Activated T-helper 1 cell treated with anti-CD3 and anti-CD28 coated beads, Interleukin-2, amount 50 U/mL, for 16 hours (primary cell): ENCODE measurements at regions not wholly inside any gene's neighbourhood (a gene's known extent, or its start where the extent isn't known, plus 50 kb on each side); places are given as distances from the start of the nearest gene placed in this dataset.

Source experiments
- DNase-seq, 2 donors: peaks; one replicate each; pipeline ENCODE4 v3.0.0-alpha.2; 2020; ENCODE audit warnings: low read depth in 1 of 2, low spot score in 1 of 2

DNA sequence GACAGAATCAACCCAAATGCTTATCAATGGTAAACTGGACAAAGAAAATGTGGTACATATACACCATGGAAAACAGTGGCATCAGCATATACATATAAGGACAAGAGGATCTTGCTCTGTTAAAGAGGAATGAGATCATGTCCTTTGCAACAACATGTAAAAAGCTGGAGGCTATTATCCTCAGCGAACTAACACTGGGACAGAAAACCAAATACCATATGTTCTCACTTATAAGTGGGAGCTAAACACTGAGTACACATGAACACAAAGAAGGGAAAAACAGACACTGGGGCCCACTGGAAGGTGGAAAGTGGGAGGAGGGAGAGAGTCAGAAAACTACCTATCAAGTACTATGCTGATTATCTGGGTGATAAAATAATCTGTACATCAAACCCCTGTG, 447.3 kb upstream of the MAF start:
- no peak for DNase-seq

GRCh38 chr16:80046848-80047247, 446.3 kb upstream of the MAF start:
- no peak for DNase-seq

DNA sequence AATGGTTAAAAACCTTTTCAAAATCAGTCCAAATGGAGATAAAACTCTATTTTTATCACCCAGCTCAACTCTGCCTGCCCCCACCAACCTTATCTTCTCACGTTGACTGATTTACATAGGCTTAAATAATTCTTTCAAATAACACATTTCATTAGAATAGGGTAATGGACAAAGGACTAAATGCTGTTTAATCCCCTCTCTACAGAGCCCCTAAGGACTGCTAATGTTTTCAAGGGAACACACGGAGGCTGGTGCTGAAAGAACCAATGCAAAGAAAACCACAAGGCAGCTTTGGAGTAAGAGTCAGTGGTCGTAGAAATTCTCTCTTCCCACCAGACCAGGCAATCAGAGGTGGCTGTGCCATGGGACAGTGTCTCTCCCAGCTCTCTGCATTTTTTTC, 445.7 kb upstream of the MAF start:
- no peak for DNase-seq

DNA sequence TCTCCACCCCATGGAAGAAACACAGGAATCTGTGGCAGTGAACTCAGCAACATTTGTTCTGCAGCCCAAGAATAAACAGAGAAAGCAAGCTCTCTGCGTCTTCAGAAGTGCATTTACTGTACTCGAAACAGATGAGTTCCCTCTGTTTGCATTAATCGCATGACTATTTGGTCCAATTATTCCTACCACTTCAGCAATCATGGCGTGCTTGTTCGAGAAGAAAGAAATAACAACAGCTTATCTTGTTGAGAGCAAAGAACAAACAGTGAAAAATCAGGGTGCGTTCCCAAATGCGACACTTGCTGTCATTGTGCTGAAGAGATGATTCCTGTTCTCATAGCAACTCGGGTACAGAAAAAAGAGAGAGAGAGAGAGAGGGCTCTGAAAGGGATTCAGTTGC, 445.3 kb upstream of the MAF start:
- DNase-seq: no peak

GRCh38 chr16:80041410-80041809, 440.9 kb upstream of the MAF start:
- DNase-seq: no peak

DNA sequence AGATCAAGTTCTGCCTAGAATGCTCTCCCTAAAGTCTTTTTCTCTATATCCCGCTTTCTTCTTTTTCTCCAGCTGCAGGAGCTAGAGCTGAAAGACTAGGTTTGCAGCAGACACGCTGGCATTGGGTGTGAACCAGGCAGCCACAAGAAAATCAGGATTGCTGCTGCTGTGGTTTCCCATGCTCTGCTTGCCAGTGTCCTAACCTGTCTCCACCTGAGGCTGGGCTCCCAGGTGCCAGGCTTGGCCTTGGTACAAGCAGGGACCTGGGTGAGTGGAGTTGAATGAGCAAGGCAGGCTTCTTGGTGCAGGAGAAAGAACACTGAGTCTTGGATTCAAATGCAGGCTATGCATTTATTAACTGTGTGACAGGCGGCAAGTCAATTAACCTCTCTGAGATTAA, 440.3 kb upstream of the MAF start:
- no peak for DNase-seq

GRCh38 chr16:80040413-80040812, 439.9 kb upstream of the MAF start:
- DNase-seq: no peak

- no peak for DNase-seq
Observed at GRCh38 chr16:80039777-80040176, 439.2 kb upstream of the MAF start.

DNA sequence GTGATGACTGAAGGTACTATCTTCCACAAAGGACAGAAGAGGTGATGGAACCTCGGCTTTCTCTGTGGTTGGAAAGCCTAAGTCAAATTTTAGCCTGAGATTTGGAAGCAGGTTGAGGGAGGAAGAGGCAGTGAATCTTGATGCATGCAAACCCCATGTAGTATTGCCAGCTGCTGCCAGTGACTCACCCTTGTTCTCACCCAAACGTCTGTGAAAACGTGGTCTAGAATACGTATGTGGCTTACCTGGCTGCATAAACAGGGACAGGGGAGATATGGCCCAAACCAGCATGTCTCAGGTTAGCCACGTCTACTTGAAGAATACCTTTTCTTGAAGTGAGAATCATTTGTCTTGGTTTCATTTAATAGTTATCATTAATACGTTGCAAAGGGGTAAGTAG, 438.0 kb upstream of the MAF start:
- DNase-seq: no peak

GRCh38 chr16:80034948-80035663, 434.6 kb upstream of the MAF start:
- DNase-seq: no peak

DNA sequence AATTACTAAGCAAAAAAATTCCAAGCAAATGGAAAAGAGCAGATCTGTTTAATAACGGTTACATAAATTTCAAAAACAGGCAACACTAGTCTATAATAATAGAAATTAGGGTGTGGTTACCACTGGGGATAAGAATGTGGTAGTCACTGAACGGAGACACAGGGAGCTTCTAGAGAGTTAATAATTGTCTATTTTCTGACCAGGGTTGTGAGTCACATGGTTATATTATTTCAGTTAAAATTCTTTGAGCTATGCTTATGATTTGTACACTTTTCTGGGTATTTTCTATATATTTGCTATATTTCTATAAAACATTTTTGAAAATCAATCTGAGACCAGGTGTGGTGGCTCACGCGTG, 433.9 kb upstream of the MAF start:
- DNase-seq: no peak

- DNase-seq: no peak
Observed at GRCh38 chr16:80033783-80034468, 433.4 kb upstream of the MAF start.

DNA sequence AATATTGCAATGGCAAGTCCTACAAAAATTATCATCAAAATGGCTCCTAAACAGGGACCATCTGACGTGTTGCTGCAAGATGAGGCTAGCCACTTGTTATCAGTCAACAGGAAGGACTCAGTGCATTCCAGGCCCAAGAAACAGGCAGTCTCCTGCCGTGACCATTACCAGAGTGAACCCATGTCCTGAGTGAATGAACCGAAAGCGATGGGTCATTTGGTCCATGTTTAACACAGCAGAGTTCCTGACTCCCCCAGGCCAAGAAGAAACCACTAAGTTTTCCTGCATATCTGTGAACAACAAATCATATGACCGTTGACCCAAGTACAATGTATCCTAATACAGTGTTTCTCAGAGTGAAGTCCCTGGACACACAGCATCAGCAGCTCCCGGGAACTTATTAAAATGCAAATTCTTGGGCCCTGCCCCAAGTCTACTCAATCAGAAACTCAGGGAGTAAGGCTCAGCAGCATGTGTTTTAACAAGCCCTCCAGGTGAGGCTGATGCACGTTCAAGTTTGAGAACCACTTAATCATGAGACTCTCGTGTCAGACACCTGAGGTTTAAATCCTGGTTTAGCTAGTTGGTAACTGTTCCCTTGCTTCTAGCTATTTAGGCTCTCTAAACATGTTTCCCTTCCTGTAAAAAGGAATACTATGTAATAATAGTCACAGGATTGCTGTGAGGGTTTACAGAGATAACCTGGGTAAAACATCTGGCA, 429.4 kb upstream of the MAF start:
- no peak for DNase-seq

- DNase-seq: no peak
Observed at GRCh38 chr16:80029381-80029630, 428.8 kb upstream of the MAF start.

DNA sequence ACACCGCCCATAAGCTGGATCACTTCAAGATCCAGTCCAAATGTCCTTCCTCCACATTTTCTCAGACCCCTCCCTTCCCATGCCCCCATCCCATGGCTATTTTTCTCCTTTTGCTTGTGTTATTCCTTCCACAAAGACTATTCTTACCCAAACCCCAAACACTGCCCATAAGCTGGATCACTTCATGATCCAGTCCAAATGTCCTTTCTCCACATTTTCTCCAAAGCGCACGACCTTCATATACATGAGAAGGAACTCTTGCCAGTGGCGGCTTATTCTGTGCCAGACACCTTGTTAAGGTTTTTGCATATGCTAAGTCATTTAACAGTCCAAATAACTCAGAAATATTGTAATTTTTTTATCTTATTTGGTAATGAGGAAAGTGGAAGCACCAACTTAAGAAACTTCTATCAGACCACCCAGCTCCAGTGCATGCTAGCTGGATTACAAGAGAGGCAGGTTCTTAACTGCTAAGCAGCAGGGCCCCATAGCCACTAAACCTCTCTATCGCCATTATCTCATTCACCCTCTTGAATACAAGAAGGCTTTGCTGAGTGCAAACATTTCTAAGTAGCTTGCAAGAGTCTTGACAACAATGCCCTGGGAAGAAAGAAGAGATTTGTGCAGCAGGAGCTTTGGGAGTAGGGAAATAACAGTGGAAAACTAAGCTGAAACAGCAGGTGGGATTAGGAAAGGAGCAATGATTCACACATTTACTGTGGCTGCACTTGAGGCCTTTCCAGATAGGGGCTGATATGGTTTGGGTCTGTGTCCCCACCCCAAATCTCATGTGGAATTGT, 428.2 kb upstream of the MAF start:
- no peak for DNase-seq

DNA sequence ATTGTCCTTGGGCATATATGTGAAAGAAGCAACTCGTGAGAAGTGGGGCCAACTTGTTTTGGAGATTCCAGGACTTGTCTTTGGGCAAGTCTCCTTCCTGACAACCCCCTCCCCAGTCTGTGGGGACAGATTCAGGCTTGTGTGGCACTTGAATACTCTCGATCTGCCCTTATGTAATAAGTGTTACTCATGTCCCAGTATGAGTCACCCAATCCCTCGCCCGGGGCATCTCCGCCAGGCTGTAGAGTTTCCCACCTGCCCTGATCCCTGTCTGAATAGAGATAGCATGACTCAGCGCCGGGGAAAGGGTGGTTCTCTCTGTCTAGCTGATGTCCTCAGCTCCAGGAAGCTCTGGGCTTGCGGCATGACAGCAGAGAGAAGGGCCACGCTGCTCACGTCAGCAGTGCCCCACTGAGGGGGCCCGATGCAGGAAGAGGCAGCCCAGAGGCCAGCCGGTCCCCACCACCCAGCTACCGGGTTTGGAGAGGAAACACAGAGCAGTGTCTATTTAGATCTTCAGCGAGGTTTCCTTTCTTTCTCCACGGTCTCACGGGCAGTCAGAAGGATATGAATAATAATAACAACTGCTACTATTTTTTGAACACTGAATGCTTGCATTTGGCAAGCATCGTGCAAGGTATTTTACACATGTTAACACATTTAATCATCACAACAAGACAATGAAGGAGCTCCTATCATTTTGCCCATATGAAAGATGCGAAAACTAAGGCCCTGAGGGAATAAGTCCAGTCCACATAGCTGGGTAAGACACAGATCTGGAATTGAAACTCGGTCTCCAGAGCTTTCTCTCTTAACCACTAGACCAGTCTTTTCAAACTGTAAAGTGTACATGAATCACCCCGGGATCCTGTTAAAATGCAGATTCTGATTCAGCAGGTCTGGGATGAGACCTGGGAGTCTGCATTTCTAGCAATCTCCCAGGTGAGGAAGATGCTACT, 426.7 kb upstream of the MAF start:
- DNase-seq: peak; percentile 11 to 12

DNA sequence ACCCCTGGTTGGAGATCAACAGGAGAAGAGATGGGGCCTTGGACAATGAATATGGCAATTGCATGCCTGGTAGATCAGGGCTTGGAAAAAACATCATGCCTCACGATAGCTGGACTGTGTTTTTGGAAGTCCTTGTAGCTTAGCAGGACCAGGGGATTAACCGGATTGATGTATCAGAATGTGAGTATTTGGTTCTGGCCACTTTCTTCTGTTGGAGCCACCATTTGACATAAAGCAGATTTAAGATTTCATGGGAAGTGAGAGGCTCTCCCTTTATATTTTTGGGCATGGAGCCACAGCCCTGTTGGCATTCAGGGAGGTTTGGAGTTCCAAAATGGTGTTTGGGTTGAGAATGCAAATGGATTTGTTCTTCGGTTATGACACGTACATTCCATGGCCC, 424.7 kb upstream of the MAF start:
- no peak for DNase-seq

DNA sequence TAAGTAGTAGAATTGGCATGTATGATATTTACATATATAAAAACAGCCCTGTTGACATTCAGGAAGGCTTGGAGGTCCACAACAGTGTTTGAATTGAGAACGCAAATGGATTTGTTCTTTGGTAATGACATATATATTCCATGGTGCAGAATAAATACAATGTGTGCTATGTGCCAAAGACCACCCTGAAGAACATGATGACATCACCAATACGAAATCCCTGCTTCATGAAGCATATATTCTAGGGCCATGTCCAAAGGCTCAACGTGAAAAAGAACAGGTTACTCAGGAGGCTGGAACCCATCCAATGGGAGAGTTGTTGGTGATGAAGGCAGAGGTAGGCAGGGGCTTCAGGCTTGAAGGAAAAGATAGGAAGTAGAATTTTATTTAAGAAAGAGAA, 423.9 kb upstream of the MAF start:
- DNase-seq: no peak

DNA sequence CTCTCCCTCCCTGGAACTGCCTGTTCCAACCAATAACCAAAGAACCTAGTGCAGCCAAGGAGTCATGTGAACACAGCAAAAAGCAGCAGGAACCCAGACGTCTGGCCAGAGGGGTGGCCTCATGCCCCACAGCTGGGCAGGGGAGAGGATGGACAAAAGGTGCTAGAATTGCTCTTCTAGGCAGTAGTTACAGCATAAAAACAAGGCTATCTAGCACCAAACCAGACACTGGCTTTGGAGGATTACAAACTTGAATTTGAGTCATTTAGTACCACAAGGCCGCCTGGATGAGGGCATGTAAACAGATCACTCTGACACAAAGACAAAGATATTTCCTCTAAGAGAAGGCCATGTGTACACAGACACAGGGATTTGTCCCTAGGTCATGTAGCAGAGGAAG, 423.3 kb upstream of the MAF start:
- no peak for DNase-seq

- DNase-seq: no peak
Observed at GRCh38 chr16:80019395-80019794, 418.9 kb upstream of the MAF start.

GRCh38 chr16:80018466-80018865, 417.9 kb upstream of the MAF start:
- no peak for DNase-seq
